GM18868 (cell line): ENCODE measurements at regions not wholly inside any gene's neighbourhood (a gene's known extent, or its start where the extent isn't known, plus 50 kb on each side); places are given as distances from the start of the nearest gene placed in this dataset.
"Not testable (repeated sequence)": the region's sequence is repeated elsewhere in the genome, so short reads cannot be mapped to it uniquely, and the experiment has no call there.

Experiments used
- ATAC-seq: cut with Tn5 transposase; IDR thresholded peaks from one replicate; pipeline ENCODE4 v1.9.1; 2021; ENCODE audit warnings: mild to moderate bottlenecking, moderate library complexity; ENCODE audit not compliant: unreplicated experiment

DNA sequence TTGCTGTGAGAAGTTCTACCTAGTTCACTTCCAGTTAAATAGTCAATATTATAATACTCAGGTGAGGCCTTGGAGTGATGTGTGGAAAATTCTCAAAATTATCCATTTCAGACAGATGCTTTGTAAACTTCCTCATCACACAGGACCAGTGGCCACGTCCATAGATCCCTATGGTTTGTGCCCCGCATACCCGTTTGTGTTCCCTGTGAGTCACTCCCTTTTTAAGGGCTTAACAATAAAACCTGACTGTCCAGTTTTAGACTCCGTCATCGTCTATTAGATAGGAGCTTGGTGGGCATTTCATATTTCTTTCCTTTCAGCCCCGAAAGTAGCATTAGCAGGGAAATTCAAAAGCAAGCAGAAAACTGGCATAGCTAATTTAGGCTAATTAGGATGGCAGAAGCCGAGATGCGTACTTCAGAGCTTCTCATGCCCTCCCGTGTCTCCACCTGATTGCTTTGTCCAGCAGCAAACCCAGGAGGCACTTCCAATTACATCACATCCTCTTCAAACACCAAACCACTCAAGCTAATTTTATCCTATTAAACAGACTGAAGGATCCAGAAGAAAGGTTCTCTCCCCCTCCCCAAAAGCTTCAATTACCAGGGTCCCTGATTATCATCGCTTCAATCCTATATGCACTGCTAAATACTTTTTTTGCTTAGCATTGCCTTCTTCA lies 186.6 kb upstream of the OTX2 start:
- no peak for ATAC-seq

DNA sequence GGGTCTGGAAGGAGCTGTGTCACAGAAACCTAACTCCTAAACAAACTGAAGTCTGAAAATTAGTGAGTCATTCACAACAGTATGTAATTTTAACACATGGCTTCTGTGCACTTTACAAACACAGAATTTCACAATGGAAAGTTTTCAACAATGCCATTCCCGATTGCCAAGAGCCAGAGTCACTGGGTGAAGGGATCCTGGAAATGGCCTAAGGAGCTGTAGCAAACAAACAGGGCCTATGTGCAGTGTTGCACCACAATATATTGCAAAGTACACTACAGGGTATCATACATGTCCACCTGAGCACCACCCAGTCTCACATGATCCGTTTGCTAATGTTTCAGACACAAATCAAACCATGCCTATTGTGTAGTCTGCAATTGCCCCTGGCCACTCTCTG lies 184.7 kb upstream of the OTX2 start:
- ATAC-seq, result no peak

DNA sequence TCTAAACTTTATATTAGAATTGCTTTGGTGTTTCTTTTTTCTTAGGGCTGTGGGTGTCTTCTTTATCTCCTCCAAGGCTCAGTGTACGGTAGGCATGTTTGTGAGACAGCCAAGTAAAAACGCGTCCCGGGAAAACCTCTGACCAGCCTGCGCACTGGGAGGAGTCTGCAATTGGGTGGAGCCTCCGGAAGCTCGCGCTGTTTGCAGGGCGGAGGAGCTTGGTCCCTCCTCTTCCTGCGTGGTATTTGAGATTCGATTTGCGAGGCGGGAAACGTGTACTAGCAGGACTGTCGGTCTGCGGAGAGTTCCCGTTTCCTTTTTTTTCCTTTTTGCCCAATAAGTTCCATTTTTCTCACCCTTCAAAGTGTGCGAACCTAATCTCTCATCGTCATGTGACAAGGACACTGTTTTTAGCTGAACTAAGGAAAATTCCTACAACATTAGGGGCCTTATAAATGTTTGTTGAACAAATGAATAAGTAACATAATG lies 182.1 kb upstream of the OTX2 start:
- ATAC-seq, result no peak

DNA sequence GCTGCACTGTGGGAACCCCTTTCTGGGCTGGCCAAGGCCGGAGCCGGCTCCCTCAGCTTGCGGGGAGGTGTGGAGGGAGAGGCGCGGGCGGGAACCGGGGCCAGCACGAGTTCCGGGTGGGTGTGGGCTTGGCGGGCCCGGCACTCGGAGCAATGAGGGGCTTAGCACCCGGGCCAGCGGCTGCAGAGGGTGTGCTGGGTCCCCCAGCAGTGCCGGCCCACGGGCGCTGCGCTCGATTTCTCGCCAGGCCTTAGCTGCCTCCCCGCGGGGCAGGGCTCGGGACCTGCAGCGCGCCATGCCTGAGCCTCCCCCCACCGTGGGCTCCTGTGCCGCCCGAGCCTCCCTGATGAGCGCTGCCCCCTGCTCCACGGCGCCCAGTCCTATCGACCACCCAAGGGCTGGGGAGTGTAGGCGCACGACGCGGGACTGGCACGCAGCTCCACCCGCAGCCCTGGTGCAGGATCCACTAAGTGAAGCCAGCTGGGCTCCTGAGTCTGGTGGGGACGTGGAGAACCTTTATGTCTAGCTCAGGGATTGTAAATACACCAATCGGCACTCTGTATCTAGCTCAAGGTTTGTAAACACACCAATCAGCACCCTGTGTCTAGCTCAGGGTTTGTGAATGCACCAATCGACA lies 180.8 kb upstream of the OTX2 start:
- ATAC-seq, result not testable (repeated sequence)

DNA sequence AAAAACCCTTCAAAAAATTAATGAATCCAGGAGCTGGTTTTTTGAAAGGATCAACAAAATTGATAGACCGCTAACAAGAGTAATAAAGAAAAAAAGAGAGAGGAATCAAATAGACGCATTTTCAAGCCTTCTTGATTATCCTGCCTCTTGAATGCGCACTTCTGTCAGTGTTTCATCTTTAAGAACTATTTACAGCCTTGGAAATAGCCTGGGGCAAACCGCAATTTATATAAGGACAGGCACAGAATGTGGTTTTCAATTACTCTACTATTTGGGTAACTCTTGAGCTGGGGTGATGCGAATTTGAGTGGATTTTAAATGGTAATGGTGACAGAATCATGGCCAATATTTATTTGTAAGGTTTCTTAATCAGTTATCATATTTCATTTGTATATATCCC lies 179.1 kb upstream of the OTX2 start:
- no peak for ATAC-seq

DNA sequence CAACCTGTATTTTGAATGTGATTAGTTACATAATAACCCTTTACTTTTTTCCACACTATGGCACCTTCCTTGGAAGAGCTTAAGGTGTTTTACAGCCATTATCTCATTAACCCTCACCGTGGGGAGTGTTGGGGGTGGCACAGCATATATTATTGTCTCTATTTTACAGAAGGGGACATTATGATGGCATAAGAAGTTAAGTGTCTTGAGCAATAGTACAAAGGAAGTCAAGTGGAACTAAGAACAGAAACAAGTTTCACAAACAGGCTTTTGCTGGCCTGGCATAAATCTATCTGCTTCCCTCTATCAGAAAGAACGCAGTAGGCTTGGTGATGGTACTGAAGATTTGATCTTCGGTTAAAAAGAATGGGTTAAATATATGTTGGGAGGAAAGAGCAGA lies 169.7 kb upstream of the OTX2 start:
- no peak for ATAC-seq

DNA sequence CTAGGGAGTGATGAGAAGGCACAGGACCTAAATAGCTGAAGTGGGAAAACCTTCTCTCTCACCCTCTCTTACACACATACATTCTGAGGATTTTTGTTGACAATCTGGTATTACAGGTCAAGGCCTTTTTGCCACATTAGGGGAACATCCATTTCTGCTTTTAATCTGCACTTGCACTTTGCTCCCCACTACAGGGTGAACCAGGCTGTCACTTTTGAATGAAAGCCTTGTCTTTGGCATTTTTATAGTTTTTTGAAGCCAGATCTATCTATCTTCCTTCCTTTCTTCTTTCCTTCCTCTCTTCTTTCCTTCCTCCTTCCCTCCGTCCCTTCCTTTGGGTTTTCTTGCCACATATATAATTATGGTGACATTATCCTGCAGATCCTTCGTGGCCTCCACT lies 165.9 kb upstream of the OTX2 start:
- no peak for ATAC-seq

DNA sequence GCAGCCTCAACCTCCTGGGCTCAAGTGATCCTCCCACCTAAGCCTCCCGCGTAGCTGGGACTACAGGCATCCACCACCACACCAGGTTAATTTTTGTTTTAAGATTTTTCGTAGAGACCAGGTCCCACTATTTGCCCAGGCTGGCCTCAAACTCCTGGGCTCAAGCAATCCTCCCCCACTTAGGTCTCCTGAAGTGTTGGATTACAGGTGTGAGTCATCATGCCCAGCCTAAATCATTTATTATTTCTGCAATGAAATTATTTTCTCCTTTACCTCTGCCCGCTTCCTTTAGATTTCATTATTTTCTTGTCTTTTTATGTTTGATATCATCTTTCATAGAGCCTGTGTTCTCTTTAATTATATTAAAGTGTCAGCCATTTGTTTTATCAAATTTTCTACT lies 165.2 kb upstream of the OTX2 start:
- no peak for ATAC-seq

DNA sequence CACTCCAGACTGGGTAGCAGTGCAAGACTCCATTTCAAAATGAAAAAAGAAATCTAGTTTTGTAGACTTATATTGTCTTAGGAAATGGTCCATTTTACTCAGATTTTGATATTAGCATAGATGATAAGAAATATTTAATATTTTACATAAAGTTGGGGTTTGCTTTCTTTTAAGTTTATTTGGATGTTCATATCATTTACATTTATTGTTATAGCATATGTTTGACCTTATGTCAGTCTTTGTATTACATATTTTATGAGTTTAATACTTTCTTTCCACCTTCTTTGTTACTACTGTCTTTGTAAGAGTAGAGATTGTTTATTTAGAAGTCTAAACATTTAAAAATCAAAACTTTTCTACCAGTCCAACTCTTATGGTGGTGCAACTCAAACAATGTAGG lies 162.7 kb upstream of the OTX2 start:
- ATAC-seq, result no peak

DNA sequence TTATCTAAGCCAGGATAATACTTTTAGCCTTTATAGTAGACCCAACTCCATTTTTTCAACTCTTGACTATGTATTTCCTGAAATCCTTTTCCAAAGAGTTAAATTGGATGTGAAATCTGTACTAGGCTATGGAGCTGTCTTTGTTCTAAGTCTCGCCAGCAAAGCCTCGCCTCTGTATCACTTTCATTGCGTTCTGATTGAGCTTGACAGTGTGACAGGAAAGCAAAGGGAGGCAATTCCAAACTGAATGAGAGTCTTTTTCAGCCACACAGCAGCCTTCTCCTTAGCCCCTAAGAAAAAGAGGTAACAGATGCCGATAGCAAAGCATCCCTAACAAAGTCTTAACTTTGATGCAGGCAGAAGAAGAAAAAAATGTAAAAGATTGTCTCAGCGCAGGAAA lies 154.6 kb upstream of the OTX2 start:
- no peak for ATAC-seq

DNA sequence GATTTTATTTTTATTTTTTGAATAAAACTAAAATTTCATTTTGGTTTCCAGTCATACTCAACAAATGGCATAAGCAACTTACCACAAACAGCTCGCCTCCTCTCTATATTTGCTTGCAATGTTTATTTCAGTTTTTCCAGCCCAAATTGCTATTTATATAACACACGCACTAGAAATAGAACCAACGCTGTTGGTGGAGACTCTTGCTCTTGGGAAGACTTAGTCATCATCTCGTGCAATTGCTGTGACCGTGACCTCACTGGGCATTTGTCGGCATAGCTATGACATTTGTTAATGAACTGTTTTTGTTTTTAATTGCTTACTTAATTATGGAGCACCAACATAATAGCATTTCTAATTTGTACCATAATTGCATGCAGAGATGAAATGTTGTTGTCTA lies 153.1 kb upstream of the OTX2 start:
- ATAC-seq, result no peak

DNA sequence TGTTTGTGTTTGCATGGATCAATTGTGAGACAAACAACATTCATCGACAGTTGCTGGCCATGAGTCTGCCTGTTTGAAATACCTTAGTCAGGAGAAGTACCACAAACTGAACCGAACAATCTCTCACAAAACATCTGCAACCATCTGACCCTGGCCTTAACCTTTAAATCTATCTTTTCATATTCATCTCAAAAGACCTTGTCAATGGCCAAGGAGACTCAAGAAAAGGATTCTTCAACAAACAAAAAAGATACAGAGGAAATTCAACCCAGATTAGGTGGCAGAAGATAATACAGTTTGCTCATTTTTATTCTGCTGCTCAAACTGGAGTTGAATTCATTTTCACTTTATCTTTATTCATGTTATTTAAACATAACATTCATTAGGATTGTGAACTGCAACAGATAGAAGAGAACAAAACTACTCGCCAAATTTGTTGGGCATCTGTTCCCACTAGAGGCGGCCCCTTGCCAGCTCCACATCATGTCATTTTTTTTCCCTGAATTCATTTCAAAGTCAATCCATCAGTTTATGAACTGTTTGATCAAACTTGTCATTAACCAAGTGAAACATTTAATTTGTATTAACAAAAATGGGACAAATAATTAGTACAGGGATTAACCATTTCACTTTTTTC lies 152.3 kb upstream of the OTX2 start:
- ATAC-seq, result no peak

DNA sequence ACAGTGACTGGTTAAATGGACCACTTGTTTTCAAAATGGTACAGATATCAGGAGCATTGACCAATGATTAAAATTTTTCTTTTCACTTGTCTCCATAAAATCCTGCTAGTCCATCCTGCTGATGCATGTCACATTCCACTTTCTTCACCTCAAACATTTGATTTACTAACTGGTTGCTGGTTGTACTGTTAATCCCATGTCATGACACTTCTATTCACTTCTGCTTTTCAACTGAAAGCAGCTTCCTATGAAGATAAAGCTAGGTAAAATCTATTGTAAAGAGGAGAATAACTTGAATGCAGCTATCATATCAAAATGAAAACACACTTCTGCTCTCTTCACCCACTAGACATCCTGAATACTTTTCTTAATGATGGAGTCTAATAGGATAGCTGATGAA lies 149.6 kb upstream of the OTX2 start:
- no peak for ATAC-seq

DNA sequence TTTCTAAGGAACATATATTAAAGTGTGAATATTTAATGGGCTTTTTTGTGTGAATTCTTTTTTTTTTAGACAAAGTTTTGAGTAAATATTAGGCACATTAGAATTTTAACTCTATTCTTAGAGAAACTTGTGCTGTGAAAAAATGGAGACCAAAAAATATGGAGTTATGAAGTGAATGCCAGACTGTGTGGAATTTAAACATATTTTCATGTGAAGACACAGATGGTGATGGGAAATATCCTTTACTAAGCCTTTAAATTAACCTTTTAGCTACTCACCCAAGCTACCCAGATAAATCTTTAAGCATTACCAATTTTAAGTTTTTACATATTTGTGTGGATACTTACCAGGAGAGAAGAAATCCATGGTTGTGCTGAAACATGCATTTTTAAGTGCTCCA lies 148.8 kb upstream of the OTX2 start:
- ATAC-seq, result no peak

DNA sequence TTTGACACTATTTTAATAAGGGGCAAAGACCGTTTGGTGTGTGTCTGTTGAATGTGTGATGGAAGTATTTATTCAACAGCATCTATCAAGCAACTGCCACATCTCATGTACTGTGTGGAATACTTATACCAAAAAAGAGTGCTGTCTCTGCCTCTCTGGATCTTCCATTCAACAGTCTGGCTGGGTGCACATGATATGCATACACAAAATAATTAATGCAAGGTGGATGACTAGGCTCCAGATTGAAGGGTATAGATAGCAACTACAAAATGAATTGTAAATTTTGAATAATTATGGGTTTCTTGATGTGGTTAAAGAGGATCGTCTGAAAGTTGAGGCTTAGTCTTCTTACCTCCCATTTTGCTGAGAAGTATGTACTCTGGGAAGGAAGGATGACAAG lies 145.9 kb upstream of the OTX2 start:
- no peak for ATAC-seq

DNA sequence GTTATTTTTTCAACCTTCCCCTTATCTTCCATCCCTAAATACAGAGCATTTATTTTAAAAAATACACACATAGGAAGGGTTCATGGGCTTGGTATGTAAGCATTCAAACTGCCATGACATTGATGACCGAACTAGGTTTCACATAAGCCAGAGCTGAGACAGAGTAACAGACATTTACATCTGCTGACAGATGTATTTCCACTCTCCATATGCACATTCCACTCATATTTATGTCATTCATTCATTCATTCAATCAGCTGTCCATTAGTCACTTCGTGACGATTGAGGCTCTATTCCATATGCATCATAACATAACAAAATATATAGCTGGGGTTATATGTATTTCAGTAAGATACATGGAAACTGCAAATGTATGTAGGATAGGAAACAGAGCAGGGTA lies 145.5 kb upstream of the OTX2 start:
- no peak for ATAC-seq

DNA sequence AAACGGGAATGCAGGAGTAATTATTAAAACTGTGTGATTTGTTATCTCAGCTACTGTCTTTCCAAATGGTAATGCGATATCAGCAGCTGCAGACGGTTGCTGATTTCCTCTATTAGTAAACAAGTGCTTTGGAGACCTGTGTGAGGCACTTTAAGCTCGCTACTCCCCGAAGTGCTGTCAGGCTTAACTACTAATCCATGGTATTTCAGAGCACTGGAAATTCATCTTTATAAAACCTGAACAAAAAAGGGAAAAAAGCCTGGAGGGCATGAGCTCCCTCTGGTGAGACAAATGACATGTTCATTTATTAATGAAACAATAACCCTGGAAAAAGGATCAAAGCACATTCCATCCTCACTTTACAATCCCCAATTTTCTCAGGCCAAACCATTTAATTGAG lies 143.6 kb upstream of the OTX2 start:
- no peak for ATAC-seq

DNA sequence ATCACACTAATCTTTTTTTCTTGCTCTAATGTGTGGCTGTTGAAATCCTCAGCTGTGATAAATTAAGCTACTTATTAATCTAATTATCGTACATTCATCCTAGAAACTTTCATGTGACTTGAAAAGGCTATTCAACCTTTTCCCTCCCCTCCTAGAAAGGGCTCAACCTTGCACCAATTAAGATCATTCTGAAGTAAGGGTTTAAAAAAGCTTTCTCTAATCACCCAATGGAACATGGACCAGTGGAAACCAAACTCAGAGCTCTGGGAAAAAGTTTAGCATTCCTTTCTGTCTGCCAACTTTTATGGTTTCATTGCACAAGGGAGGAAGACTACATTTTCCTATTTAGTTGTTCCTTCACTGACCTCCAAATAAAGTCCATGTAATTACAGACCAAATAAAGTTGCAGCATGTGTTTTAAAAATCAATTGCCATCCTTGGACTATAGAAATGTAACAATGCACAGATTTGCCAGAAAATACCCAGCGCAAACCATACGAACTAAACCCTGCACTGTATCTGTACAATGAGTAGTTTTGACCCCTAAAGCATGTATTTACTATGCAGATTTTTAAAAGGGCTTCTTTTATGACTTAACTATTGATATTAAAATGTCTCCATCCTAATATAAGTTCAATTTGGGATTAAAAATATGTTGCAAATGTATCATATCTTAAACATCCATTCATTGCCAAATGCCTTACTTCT lies 142.6 kb upstream of the OTX2 start:
- no peak for ATAC-seq

DNA sequence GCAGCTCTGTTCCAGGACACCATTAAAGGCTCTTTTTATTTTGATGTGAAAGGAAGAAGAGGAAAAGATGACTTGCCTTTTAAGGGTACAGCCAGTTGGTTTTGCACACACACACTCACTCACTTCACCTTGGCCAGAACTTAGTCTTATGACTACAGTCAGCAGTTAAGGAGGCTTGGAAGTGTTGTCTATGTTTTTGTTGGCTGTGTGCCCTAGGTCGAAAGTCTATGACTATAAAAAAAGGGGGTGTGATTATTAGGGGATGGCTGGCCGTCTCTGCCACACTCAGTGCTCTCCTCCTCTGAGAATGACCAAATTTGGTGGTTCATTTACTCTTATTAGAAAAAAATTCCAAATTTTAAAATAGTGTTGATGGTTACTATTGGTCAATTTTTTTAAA lies 139.5 kb upstream of the OTX2 start:
- no peak for ATAC-seq

DNA sequence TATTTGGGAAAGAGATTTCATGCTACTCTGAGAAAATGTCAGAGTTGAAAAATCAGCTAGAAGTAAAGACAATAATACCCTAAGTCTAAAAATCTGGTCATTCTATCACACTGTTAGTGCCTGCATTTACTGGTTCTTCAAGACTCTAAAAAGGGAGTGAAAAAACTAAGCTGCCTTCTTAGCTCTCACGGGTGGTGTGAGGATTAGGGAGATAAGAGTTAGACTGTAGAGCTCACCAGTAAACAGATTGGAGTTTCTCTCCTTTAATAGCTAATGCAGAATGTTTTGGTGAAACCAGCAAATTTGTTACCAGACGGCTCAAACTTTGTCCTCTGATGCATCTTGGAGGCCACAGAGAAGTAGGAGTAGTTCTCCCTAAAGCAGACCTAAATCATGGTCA lies 135.0 kb upstream of the OTX2 start:
- ATAC-seq, result no peak

DNA sequence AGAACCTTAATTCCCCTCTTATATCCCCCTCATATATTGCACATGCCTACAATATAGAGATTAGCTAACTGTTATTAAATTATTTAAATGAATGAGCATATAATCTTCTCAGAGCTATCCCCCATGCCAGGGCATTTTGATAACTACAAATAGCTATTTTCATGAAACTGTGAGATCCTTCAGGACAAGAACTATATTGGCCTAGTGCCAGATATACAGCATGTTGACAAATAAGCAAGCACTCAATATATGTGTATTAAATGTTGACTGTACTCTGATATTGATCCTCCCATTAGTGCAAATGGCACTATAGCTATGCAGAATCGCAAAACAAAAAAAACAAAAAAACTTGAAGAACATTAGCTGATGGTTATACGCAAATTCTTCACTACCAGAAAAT lies 134.1 kb upstream of the OTX2 start:
- no peak for ATAC-seq

DNA sequence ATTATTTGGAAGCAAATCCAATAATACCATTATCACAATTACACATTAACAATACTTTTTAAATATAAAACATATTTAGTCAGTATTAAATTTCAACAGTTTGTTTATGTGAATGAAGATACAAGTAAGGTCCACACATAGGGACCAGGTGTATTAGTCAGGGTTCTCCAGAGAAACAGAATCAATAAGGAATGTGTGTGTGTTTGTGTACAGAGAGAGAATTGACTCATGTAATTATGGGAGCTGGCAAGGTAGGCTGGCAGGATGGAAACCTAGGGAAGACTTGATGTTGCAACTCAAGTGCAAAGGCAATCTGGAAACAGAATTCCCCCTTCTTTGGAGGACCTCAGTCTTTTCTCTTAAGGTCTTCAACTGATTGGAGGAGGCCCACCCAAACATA lies 123.2 kb upstream of the OTX2 start:
- ATAC-seq, result no peak
